HCT116 (cell line): ENCODE measurements at regions not wholly inside any gene's neighbourhood (a gene's known extent, or its start where the extent isn't known, plus 50 kb on each side); places are given as distances from the start of the nearest gene placed in this dataset.

Source experiments
- ELF1 ChIP-seq: IDR thresholded peaks from 2 replicates; pipeline ENCODE4 v1.6.1; 2012; ENCODE audit warnings: low read depth, borderline replicate concordance
- EZH2 ChIP-seq: fragments of 200-600 bp; sonication (generic); IDR thresholded peaks from 2 replicates; pipeline ENCODE4 v1.6.1; 2017; ENCODE audit warnings: antibody characterized with exemption, mixed run types
- RAD21 ChIP-seq: IDR thresholded peaks from 2 replicates; pipeline ENCODE4 v1.6.1; 2012; ENCODE audit warnings: low read depth, mild to moderate bottlenecking
- ZFX ChIP-seq: fragments of 450-650 bp; IDR thresholded peaks from 2 replicates; pipeline ENCODE4 v1.6.1; 2017
- TF ChIP-seq, protein P1 (sequence below), 3 experiments: fragments of 200-600 bp in 1 of 3; sonication (generic) in 1 of 3; IDR thresholded peaks in 2 of 3; conservative IDR thresholded peaks in 1 of 3; 2 replicates each; pipeline ENCODE4 v1.5.1; 2012 to 2017; ENCODE audit warnings: low read depth in 2 of 3, low read length in 2 of 3, antibody characterized with exemption in 1 of 3, borderline replicate concordance in 1 of 3, control low read depth in 1 of 3, mild to moderate bottlenecking in 1 of 3, mixed read lengths in 1 of 3, mixed run types in 1 of 3, moderate library complexity in 1 of 3; ENCODE audit not compliant: insufficient read depth in 1 of 3
- TF ChIP-seq, protein P2 (sequence below): IDR thresholded peaks from 2 replicates; pipeline ENCODE4 v1.6.1; 2012

DNA sequence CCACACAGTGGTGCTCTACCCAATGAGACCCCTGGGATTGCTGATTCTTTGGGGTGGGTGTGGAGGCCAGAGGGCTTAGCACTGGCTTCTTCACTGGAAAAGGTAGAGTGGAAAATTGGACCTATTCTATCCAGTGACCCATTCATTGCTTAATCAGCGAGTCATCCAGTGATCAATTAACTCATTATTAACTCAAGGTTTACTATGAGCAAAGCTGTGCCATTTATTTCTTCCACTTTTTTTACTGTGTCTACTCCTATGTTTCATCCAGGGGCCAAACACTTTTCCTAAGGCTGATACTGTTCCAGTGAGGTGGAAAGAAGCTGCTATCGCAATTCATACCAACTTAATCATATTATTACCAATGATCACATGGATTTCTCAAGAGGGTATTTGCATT, 363.9 kb downstream of the RPS6KC1 start:
- TF ChIP-seq, protein P1, sequence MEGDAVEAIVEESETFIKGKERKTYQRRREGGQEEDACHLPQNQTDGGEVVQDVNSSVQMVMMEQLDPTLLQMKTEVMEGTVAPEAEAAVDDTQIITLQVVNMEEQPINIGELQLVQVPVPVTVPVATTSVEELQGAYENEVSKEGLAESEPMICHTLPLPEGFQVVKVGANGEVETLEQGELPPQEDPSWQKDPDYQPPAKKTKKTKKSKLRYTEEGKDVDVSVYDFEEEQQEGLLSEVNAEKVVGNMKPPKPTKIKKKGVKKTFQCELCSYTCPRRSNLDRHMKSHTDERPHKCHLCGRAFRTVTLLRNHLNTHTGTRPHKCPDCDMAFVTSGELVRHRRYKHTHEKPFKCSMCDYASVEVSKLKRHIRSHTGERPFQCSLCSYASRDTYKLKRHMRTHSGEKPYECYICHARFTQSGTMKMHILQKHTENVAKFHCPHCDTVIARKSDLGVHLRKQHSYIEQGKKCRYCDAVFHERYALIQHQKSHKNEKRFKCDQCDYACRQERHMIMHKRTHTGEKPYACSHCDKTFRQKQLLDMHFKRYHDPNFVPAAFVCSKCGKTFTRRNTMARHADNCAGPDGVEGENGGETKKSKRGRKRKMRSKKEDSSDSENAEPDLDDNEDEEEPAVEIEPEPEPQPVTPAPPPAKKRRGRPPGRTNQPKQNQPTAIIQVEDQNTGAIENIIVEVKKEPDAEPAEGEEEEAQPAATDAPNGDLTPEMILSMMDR (IDR thresholded peaks at IDR 0.05 in 2 of 3, conservative IDR thresholded peaks at IDR 0.05 in 1 of 3; ENCODE audit: borderline replicate concordance in 1 of 3, insufficient read depth in 1 of 3, low read depth in 2 of 3, low read length in 2 of 3) = no peak
- TF ChIP-seq ELF1 (no peak), ZFX (no peak), EZH2 (no peak), RAD21 (no peak)
- TF ChIP-seq, protein P2, sequence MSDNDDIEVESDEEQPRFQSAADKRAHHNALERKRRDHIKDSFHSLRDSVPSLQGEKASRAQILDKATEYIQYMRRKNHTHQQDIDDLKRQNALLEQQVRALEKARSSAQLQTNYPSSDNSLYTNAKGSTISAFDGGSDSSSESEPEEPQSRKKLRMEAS = no peak
